ENCODE measurements at regions not wholly inside any gene's neighbourhood (a gene's known extent, or its start where the extent isn't known, plus 50 kb on each side); places are given as distances from the start of the nearest gene placed in this dataset.

- Histone ChIP-seq H2AFZ (no peak overlapping the region), H3K4me2 (ENCODE audit: low read length) (no peak overlapping the region), H3K27me3 (ENCODE audit: control insufficient read depth, insufficient read depth, low read length) (no peaks in the 10 kb centered on the region), H3K9ac (no peak overlapping the region), H3K36me3 (ENCODE audit: control insufficient read depth, insufficient read depth, low read length) (no peaks in the 10 kb centered on the region), H3K27ac (no peak overlapping the region), H3K9me3 (ENCODE audit: control insufficient read depth, low read length) (no peaks in the 10 kb centered on the region), H3K4me3 (ENCODE audit: low read depth, low read length) (no peak overlapping the region), H3K79me2 (no peaks in the 10 kb centered on the region), H3K4me1 (no peaks in the 10 kb centered on the region)
- TF ChIP-seq, protein P1, sequence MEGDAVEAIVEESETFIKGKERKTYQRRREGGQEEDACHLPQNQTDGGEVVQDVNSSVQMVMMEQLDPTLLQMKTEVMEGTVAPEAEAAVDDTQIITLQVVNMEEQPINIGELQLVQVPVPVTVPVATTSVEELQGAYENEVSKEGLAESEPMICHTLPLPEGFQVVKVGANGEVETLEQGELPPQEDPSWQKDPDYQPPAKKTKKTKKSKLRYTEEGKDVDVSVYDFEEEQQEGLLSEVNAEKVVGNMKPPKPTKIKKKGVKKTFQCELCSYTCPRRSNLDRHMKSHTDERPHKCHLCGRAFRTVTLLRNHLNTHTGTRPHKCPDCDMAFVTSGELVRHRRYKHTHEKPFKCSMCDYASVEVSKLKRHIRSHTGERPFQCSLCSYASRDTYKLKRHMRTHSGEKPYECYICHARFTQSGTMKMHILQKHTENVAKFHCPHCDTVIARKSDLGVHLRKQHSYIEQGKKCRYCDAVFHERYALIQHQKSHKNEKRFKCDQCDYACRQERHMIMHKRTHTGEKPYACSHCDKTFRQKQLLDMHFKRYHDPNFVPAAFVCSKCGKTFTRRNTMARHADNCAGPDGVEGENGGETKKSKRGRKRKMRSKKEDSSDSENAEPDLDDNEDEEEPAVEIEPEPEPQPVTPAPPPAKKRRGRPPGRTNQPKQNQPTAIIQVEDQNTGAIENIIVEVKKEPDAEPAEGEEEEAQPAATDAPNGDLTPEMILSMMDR (IDR thresholded peaks at IDR 0.05), result no peak
Measured at GRCh38 chr9:119559056-119559455, 189.8 kb upstream of the BRINP1 start.

DNA sequence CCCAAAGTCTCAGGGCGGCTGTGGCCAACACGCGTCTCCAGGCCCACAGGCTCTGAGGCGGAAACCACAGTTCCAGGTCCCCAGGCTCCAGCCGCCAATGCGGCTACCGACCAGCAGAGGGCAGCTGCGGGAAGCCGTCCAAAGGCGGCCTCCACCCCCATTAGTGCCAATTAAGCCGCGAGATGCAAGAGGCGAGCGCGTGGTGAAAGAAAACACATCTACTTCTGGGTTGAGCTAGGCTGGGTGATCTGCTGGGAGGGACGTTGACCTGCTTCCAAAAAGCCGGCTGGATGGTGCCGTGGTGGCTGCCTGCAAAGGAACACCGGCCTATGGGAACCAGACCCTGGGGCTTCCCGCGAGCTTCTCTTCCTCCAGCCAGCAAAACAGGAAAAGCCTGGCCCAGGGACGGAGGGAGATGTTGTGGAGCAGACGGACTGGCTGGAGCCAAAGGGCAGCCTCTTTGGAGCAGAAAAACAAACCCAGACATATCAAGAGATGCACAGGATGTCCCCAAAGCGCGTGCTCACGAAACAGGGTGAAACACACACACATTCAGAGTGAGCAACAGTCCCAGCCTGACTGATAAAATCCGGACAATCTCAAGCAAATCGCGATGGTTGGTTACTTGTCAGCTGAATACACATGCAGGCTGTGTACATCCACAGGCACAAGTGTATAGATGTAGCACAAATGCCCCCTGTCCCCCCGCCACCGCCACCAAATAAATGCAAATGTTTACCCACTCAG, 187.1 kb upstream of the BRINP1 start:
- no peak overlapping the region for H3K27ac ChIP-seq

GRCh38 chr9:119544492-119544891, 175.3 kb upstream of the BRINP1 start:
- no peaks in the 10 kb centered on the region for H3K9me3 ChIP-seq (ENCODE audit: control insufficient read depth, low read length)
- H3K4me2 ChIP-seq (ENCODE audit: low read length), result no peak overlapping the region
- no peak overlapping the region for H3K27ac ChIP-seq
- no peak overlapping the region for H2AFZ ChIP-seq
- H3K27me3 ChIP-seq (ENCODE audit: control insufficient read depth, insufficient read depth, low read length), result no peaks in the 10 kb centered on the region
- H3K4me1 ChIP-seq, result no peaks in the 10 kb centered on the region
- no peak overlapping the region for H3K4me3 ChIP-seq (ENCODE audit: low read depth, low read length)
- TF ChIP-seq, protein P1 (IDR thresholded peaks at IDR 0.05), result no peak
- H3K36me3 ChIP-seq (ENCODE audit: control insufficient read depth, insufficient read depth, low read length), result no peaks in the 10 kb centered on the region
- no peaks in the 10 kb centered on the region for H3K79me2 ChIP-seq
- no peak overlapping the region for H3K9ac ChIP-seq

More for the DNA sequence above, 187.1 kb upstream of the BRINP1 start:
- H3K9me3 ChIP-seq (ENCODE audit: control insufficient read depth, low read length), result no peaks in the 10 kb centered on the region
- no peaks in the 10 kb centered on the region for H3K27me3 ChIP-seq (ENCODE audit: control insufficient read depth, insufficient read depth, low read length)
- peak overlapping the region; percentile 45 for H2AFZ ChIP-seq
- H3K9ac ChIP-seq, result no peak overlapping the region
- no peaks in the 10 kb centered on the region for H3K36me3 ChIP-seq (ENCODE audit: control insufficient read depth, insufficient read depth, low read length)
- no peaks in the 10 kb centered on the region for H3K79me2 ChIP-seq
- H3K4me1 ChIP-seq, result no peaks in the 10 kb centered on the region
- H3K4me3 ChIP-seq (ENCODE audit: low read depth, low read length), result peak overlapping the region; percentile 27
- TF ChIP-seq, protein P1 (IDR thresholded peaks at IDR 0.05), result peak; percentile 70
- H3K4me2 ChIP-seq (ENCODE audit: low read length), result peak overlapping the region; percentile 62

DNA sequence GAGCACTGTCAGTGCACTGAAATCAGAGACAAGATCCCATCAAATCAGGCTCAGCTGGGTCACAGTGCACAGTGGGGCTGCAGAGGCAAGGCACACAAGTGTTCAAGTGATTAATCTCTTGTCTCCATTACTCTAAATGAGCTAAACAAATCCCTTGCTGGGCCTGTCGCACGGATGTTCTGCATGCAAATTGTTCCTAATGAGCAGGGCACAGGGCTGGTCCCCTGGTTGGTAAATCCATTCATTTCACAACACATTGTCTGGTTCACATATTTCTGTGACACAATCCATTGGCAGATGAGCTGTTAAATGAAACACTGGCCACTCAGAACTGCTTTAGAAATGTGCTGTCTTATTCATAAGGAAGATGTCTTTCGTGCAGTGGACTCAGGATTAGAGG, 167.9 kb upstream of the BRINP1 start:
- TF ChIP-seq, protein P1 (IDR thresholded peaks at IDR 0.05), result no peak
- Histone ChIP-seq H3K4me3 (ENCODE audit: low read depth, low read length) (no peak overlapping the region), H3K4me2 (ENCODE audit: low read length) (no peak overlapping the region), H3K27ac (no peak overlapping the region), H3K9ac (no peak overlapping the region), H2AFZ (no peak overlapping the region), H3K9me3 (ENCODE audit: control insufficient read depth, low read length) (no peaks in the 10 kb centered on the region), H3K4me1 (no peaks in the 10 kb centered on the region), H3K27me3 (ENCODE audit: control insufficient read depth, insufficient read depth, low read length) (no peaks in the 10 kb centered on the region), H3K36me3 (ENCODE audit: control insufficient read depth, insufficient read depth, low read length) (no peaks in the 10 kb centered on the region), H3K79me2 (no peaks in the 10 kb centered on the region)

DNA sequence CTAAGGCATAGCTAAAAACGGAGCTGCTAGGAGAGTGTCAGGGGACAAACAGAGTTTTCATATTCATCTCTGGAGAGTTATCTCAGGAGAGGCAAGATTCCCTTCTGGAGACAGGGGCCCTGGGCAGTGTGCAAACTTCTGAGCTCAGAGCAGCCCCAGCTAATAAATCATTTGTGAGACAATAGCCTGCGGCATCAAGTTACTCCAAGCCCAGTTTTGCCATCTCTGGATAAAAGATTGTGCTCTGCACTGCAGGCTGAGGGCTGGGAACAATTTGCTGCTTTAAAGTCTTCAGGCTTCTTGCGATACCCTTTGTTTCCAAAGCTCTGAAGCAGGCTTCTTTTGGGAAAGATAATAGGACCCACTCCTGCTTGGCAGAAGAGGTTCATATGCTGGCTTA, 164.3 kb upstream of the BRINP1 start:
- no peak overlapping the region for H3K4me3 ChIP-seq (ENCODE audit: low read depth, low read length)
- no peak overlapping the region for H3K9ac ChIP-seq
- H3K4me1 ChIP-seq, result no peaks in the 10 kb centered on the region
- TF ChIP-seq, protein P1 (IDR thresholded peaks at IDR 0.05), result no peak
- no peaks in the 10 kb centered on the region for H3K9me3 ChIP-seq (ENCODE audit: control insufficient read depth, low read length)
- no peaks in the 10 kb centered on the region for H3K27me3 ChIP-seq (ENCODE audit: control insufficient read depth, insufficient read depth, low read length)
- H3K36me3 ChIP-seq (ENCODE audit: control insufficient read depth, insufficient read depth, low read length), result no peaks in the 10 kb centered on the region
- no peaks in the 10 kb centered on the region for H3K79me2 ChIP-seq
- H3K27ac ChIP-seq, result no peak overlapping the region
- H3K4me2 ChIP-seq (ENCODE audit: low read length), result no peak overlapping the region
- H2AFZ ChIP-seq, result no peak overlapping the region
